HL-60 (cell line): ENCODE measurements at regions not wholly inside any gene's neighbourhood (a gene's known extent, or its start where the extent isn't known, plus 50 kb on each side); places are given as distances from the start of the nearest gene placed in this dataset.

ENCODE experiments used
- DNase-seq, 2 experiments: peaks; one replicate each; pipeline ENCODE4 v3.0.0-alpha.2; 2010 to 2020; ENCODE audit warnings: low read depth in 1 of 2, low spot score in 1 of 2
- H3K27ac ChIP-seq: fragments of 250-450 bp; sonication (Bioruptor Pico); replicated peaks from 2 replicates; pipeline ENCODE4 v1.5.1; 2020; ENCODE audit warnings: mild to moderate bottlenecking, moderate library complexity
- H3K27me3 ChIP-seq: fragments of 250-450 bp; sonication (Bioruptor Pico); 2 replicates; pipeline ENCODE4 v1.5.1; 2021; ENCODE audit warnings: mild to moderate bottlenecking, moderate library complexity; ENCODE audit not compliant: insufficient read depth, poor library complexity, severe bottlenecking
- H3K4me3 ChIP-seq: replicated peaks from 2 replicates; pipeline ENCODE4 v1.5.1; 2011; ENCODE audit warnings: mild to moderate bottlenecking, control low read depth, low read length; ENCODE audit not compliant: insufficient read depth
- CTCF ChIP-seq: IDR thresholded peaks from one replicate; pipeline ENCODE4 v1.5.1; 2011; ENCODE audit warnings: low read length, control low read depth, inconsistent platforms; ENCODE audit not compliant: insufficient read depth
- GABPA ChIP-seq: IDR thresholded peaks from 2 replicates; pipeline ENCODE4 v1.6.1; 2012; ENCODE audit warnings: low read depth
- POLR2AphosphoS5 ChIP-seq: IDR thresholded peaks from 2 replicates; pipeline ENCODE4 v1.6.1; 2012; ENCODE audit warnings: low read depth
- REST ChIP-seq: IDR thresholded peaks from 2 replicates; pipeline ENCODE4 v1.6.1; 2012; ENCODE audit warnings: low read depth; ENCODE audit not compliant: insufficient replicate concordance
- SPI1 ChIP-seq: IDR thresholded peaks from 2 replicates; pipeline ENCODE4 v1.6.1; 2012; ENCODE audit warnings: low read depth, mild to moderate bottlenecking, borderline replicate concordance

GRCh38 chr4:156459584-156459983 lies 505.9 kb upstream of the CTSO start:
- TF ChIP-seq CTCF (no peak), REST (no peak), SPI1 (no peak), GABPA (no peak), POLR2AphosphoS5 (no peak)
- no peak overlapping the region for H3K27ac ChIP-seq
- no peak for DNase-seq
- H3K27me3 ChIP-seq: no peaks in the 10 kb centered on the region
- no peak overlapping the region for H3K4me3 ChIP-seq

- no peaks in the 10 kb centered on the region for H3K27me3 ChIP-seq
- TF ChIP-seq GABPA: no peak
- TF ChIP-seq SPI1: no peak
- no peak for TF ChIP-seq REST
- no peak for TF ChIP-seq POLR2AphosphoS5
- no peak for TF ChIP-seq CTCF
- H3K27ac ChIP-seq: no peak overlapping the region
- no peak overlapping the region for H3K4me3 ChIP-seq
- no peak for DNase-seq
Observed at GRCh38 chr4:156456830-156457229, 503.2 kb upstream of the CTSO start.

GRCh38 chr4:156443488-156443887 lies 489.8 kb upstream of the CTSO start:
- Histone ChIP-seq H3K27me3 (no peaks in the 10 kb centered on the region), H3K4me3 (no peak overlapping the region), H3K27ac (no peak overlapping the region)
- TF ChIP-seq GABPA: no peak
- TF ChIP-seq CTCF: no peak
- no peak for TF ChIP-seq REST
- TF ChIP-seq SPI1: no peak
- TF ChIP-seq POLR2AphosphoS5: no peak
- DNase-seq: no peak
